Liver (tissue), 8 donors: ENCODE measurements at regions not wholly inside any gene's neighbourhood (a gene's known extent, or its start where the extent isn't known, plus 50 kb on each side); places are given as distances from the start of the nearest gene placed in this dataset.

Experiments used
- DNase-seq: peaks from one replicate; pipeline ENCODE4 v3.0.0-alpha.2; 2017; ENCODE audit warnings: low spot score
- H3K27ac ChIP-seq, 2 donors: one replicate each; pipeline ENCODE4 v1.7.0; 2013; ENCODE audit warnings: inconsistent platforms in 2 of 2, low read length in 2 of 2, control low read depth in 1 of 2, low read depth in 1 of 2, mild to moderate bottlenecking in 1 of 2
- H3K27me3 ChIP-seq, 4 donors: one replicate each; pipeline versions ENCODE4 v1.6.1 to v1.7.0; 2013; ENCODE audit warnings: low read length in 3 of 4, inconsistent platforms in 1 of 4, mild to moderate bottlenecking in 1 of 4, moderate library complexity in 1 of 4; ENCODE audit not compliant: control insufficient read depth in 4 of 4, insufficient read depth in 4 of 4
- H3K36me3 ChIP-seq, 4 donors: one replicate each; pipeline versions ENCODE4 v1.6.1 to v1.7.0; 2013; ENCODE audit warnings: low read length in 3 of 4, mild to moderate bottlenecking in 3 of 4, low read depth in 1 of 4, moderate library complexity in 1 of 4; ENCODE audit not compliant: control insufficient read depth in 4 of 4, insufficient read depth in 3 of 4
- H3K4me1 ChIP-seq, 4 donors: one replicate each; pipeline versions ENCODE4 v1.6.1 to v1.7.0; 2013; ENCODE audit warnings: low read length in 3 of 4, mild to moderate bottlenecking in 3 of 4, moderate library complexity in 1 of 4; ENCODE audit not compliant: control insufficient read depth in 4 of 4, insufficient read depth in 4 of 4
- H3K4me3 ChIP-seq, 3 donors: one replicate each; pipeline versions ENCODE4 v1.6.1 to v1.7.0; 2013; ENCODE audit warnings: low read length in 3 of 3, control low read depth in 1 of 3, low read depth in 1 of 3, mild to moderate bottlenecking in 1 of 3
- H3K9ac ChIP-seq, 2 donors: one replicate each; pipeline ENCODE4 v1.7.0; 2013; ENCODE audit warnings: low read length in 2 of 2, mild to moderate bottlenecking in 2 of 2, moderate library complexity in 2 of 2, control low read depth in 1 of 2, low read depth in 1 of 2
- H3K9me3 ChIP-seq, 4 donors: one replicate each; pipeline versions ENCODE4 v1.6.1 to v1.7.0; 2013; ENCODE audit warnings: low read length in 3 of 4; ENCODE audit not compliant: control insufficient read depth in 4 of 4
- EGR1 ChIP-seq, 2 donors: IDR thresholded peaks; 2 replicates each; pipeline ENCODE4 v1.6.1; 2016 to 2018; ENCODE audit warnings: antibody characterized with exemption in 2 of 2, low read depth in 2 of 2
- FOXA1 ChIP-seq: IDR thresholded peaks from 2 replicates; pipeline ENCODE4 v1.6.1; 2016; ENCODE audit warnings: antibody characterized with exemption
- FOXA2 ChIP-seq: IDR thresholded peaks from 2 replicates; pipeline ENCODE4 v1.6.1; 2016; ENCODE audit warnings: antibody characterized with exemption
- GABPA ChIP-seq, 2 donors: IDR thresholded peaks in 1 of 2; conservative IDR thresholded peaks in 1 of 2; 2 replicates each; pipeline ENCODE4 v1.6.1; 2016; ENCODE audit warnings: antibody characterized with exemption in 2 of 2, mild to moderate bottlenecking in 1 of 2, moderate library complexity in 1 of 2
- HNF4A ChIP-seq, 2 donors: conservative IDR thresholded peaks; 2 replicates each; pipeline ENCODE4 v1.6.1; 2016; ENCODE audit warnings: antibody characterized with exemption in 2 of 2, mild to moderate bottlenecking in 2 of 2
- HNF4G ChIP-seq: IDR thresholded peaks from 2 replicates; pipeline ENCODE4 v1.6.1; 2016; ENCODE audit warnings: antibody characterized with exemption
- JUND ChIP-seq, 2 donors: IDR thresholded peaks; 2 replicates each; pipeline ENCODE4 v1.6.1; 2016; ENCODE audit warnings: antibody characterized with exemption in 2 of 2
- NR2F2 ChIP-seq: IDR thresholded peaks from 2 replicates; pipeline ENCODE4 v1.6.1; 2016; ENCODE audit warnings: antibody characterized with exemption
- RAD21 ChIP-seq, 2 donors: IDR thresholded peaks; 2 replicates each; pipeline ENCODE4 v1.6.1; 2016; ENCODE audit warnings: antibody characterized with exemption in 2 of 2, mild to moderate bottlenecking in 2 of 2
- RXRA ChIP-seq, 2 donors: IDR thresholded peaks; 2 replicates each; pipeline ENCODE4 v1.6.1; 2017 to 2018; ENCODE audit warnings: antibody characterized with exemption in 2 of 2, mild to moderate bottlenecking in 1 of 2
- SP1 ChIP-seq: IDR thresholded peaks from 2 replicates; pipeline ENCODE4 v1.6.1; 2018; ENCODE audit warnings: antibody characterized with exemption, mild to moderate bottlenecking
- TAF1 ChIP-seq: conservative IDR thresholded peaks from 2 replicates; pipeline ENCODE4 v1.6.1; 2016; ENCODE audit warnings: antibody characterized with exemption, mild to moderate bottlenecking
- YY1 ChIP-seq: IDR thresholded peaks from 2 replicates; pipeline ENCODE4 v1.6.1; 2016; ENCODE audit warnings: antibody characterized with exemption, mild to moderate bottlenecking
- WGBS: extraction: QIAGEN DNeasy Blood & Tissue Kit; methylation state at CpG from one replicate; pipeline ENCODE4 v1.1.7; 2013; 5-methylcytosine and 5-hydroxymethylcytosine counted together
- TF ChIP-seq, protein P1 (sequence below): IDR thresholded peaks from 2 replicates; pipeline ENCODE4 v1.6.1; 2016; ENCODE audit warnings: antibody characterized with exemption
- TF ChIP-seq, protein P2 (sequence below): IDR thresholded peaks from 2 replicates; pipeline ENCODE4 v1.6.1; 2016; ENCODE audit warnings: antibody characterized with exemption
- TF ChIP-seq, protein P3 (sequence below): IDR thresholded peaks from 2 replicates; pipeline ENCODE4 v1.6.1; 2016; ENCODE audit warnings: antibody characterized with exemption, mild to moderate bottlenecking
- TF ChIP-seq, protein P4 (sequence below): IDR thresholded peaks from 2 replicates; pipeline ENCODE4 v1.6.1; 2016; ENCODE audit warnings: antibody characterized with exemption
- TF ChIP-seq, protein P5 (sequence below): fragments of 150-350 bp; IDR thresholded peaks from 2 replicates; pipeline ENCODE4 v1.5.1; 2017; ENCODE audit warnings: improper control_type of control experiment, low read depth, low read length; ENCODE audit not compliant: missing input control
- donor health status: healthy.
- donor health status: healthy.
- donor health status: healthy.
- donor health status: healthy.
- donor health status: healthy.

DNA sequence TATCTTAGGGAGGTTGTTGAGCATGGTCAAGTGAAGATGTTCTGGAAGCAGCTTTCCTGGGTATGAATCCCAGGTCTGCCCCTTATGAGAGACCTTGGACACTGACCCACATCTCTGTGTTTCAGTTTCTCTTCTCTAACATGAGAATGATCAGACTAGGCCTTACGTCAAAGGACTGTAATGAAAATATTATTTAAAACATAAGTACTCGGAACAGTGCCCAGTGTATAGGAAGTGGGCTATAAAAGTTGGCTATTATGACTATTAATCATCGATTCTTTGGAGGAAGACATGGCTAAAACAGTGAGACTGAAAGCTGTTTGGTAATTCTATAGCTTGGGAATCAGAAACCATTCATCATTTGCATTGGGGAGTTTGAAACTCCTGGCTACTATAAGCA is 65.3 kb upstream of the MYO10 start:
- Histone ChIP-seq H3K4me1 (no peaks in the 10 kb centered on the region), H3K36me3 (no peaks in the 10 kb centered on the region), H3K9me3 (no peaks in the 10 kb centered on the region), H3K27me3 (no peaks in the 10 kb centered on the region), H3K27ac (no peak overlapping the region), H3K4me3 (no peak overlapping the region), H3K9ac (no peak overlapping the region)
- TF ChIP-seq, protein P1, sequence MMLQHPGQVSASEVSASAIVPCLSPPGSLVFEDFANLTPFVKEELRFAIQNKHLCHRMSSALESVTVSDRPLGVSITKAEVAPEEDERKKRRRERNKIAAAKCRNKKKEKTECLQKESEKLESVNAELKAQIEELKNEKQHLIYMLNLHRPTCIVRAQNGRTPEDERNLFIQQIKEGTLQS = no peak
- TF ChIP-seq, protein P2, sequence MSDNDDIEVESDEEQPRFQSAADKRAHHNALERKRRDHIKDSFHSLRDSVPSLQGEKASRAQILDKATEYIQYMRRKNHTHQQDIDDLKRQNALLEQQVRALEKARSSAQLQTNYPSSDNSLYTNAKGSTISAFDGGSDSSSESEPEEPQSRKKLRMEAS = no peak
- DNase-seq = no peak
- WGBS = 82% methylated on average over 3 of the region's 3 CpGs

DNA sequence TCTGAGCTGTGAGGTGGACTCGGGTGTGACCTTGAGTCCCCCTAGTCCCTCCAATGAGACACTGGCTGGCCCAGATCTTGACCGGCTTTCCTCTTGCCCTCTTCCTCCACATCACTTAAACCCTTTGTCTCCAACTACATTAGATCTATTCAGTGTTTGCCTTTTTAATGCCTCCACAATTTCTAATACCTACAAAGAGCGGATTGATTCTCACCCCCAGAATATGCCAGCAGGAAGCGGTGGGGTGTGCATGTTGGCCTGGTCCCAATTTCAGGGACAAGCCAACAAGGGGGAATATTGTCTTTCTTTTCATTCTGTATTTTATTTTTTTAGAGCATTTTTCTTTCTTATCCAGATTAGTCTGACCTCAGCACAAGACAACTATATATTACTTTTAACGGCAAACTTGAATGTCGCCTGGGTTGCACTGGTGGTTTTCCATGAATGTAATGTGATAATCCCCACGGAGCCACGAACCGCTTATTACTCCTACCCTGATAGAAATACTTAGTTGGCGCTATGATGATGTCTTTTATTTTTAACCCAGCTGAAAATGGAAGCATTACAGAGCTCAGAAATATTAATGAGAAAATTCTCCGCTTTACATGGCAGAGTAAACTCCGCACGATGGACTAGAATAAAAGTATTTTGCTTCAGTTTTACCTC is 68.5 kb upstream of the MYO10 start:
- H3K27me3 ChIP-seq = no peaks in the 10 kb centered on the region
- WGBS = 91% methylated on average over 13 of the region's 13 CpGs
- no peak overlapping the region for H3K4me3 ChIP-seq
- no peak for DNase-seq
- no peaks in the 10 kb centered on the region for H3K36me3 ChIP-seq
- H3K4me1 ChIP-seq = no peaks in the 10 kb centered on the region
- H3K27ac ChIP-seq = no peak overlapping the region
- TF ChIP-seq, protein P3, sequence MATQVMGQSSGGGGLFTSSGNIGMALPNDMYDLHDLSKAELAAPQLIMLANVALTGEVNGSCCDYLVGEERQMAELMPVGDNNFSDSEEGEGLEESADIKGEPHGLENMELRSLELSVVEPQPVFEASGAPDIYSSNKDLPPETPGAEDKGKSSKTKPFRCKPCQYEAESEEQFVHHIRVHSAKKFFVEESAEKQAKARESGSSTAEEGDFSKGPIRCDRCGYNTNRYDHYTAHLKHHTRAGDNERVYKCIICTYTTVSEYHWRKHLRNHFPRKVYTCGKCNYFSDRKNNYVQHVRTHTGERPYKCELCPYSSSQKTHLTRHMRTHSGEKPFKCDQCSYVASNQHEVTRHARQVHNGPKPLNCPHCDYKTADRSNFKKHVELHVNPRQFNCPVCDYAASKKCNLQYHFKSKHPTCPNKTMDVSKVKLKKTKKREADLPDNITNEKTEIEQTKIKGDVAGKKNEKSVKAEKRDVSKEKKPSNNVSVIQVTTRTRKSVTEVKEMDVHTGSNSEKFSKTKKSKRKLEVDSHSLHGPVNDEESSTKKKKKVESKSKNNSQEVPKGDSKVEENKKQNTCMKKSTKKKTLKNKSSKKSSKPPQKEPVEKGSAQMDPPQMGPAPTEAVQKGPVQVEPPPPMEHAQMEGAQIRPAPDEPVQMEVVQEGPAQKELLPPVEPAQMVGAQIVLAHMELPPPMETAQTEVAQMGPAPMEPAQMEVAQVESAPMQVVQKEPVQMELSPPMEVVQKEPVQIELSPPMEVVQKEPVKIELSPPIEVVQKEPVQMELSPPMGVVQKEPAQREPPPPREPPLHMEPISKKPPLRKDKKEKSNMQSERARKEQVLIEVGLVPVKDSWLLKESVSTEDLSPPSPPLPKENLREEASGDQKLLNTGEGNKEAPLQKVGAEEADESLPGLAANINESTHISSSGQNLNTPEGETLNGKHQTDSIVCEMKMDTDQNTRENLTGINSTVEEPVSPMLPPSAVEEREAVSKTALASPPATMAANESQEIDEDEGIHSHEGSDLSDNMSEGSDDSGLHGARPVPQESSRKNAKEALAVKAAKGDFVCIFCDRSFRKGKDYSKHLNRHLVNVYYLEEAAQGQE = no peak
- no peak for TF ChIP-seq FOXA2
- TF ChIP-seq TAF1 = no peak
- TF ChIP-seq NR2F2 = no peak
- no peak for TF ChIP-seq GABPA (IDR thresholded peaks at IDR 0.05 in 1 of 2, conservative IDR thresholded peaks at IDR 0.05 in 1 of 2)
- TF ChIP-seq HNF4G = no peak
- no peak for TF ChIP-seq HNF4A (conservative IDR thresholded peaks at IDR 0.05)
- TF ChIP-seq, protein P1 = no peak
- TF ChIP-seq, protein P2 = no peak
- TF ChIP-seq, protein P4, sequence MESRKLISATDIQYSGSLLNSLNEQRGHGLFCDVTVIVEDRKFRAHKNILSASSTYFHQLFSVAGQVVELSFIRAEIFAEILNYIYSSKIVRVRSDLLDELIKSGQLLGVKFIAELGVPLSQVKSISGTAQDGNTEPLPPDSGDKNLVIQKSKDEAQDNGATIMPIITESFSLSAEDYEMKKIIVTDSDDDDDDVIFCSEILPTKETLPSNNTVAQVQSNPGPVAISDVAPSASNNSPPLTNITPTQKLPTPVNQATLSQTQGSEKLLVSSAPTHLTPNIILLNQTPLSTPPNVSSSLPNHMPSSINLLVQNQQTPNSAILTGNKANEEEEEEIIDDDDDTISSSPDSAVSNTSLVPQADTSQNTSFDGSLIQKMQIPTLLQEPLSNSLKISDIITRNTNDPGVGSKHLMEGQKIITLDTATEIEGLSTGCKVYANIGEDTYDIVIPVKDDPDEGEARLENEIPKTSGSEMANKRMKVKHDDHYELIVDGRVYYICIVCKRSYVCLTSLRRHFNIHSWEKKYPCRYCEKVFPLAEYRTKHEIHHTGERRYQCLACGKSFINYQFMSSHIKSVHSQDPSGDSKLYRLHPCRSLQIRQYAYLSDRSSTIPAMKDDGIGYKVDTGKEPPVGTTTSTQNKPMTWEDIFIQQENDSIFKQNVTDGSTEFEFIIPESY = no peak
- TF ChIP-seq SP1 = no peak
- TF ChIP-seq YY1 = no peak
- no peak for TF ChIP-seq RAD21 (IDR thresholded peaks at IDR 0.05)
- no peak for TF ChIP-seq FOXA1
- TF ChIP-seq RXRA (IDR thresholded peaks at IDR 0.05) = no peak
- TF ChIP-seq, protein P5, sequence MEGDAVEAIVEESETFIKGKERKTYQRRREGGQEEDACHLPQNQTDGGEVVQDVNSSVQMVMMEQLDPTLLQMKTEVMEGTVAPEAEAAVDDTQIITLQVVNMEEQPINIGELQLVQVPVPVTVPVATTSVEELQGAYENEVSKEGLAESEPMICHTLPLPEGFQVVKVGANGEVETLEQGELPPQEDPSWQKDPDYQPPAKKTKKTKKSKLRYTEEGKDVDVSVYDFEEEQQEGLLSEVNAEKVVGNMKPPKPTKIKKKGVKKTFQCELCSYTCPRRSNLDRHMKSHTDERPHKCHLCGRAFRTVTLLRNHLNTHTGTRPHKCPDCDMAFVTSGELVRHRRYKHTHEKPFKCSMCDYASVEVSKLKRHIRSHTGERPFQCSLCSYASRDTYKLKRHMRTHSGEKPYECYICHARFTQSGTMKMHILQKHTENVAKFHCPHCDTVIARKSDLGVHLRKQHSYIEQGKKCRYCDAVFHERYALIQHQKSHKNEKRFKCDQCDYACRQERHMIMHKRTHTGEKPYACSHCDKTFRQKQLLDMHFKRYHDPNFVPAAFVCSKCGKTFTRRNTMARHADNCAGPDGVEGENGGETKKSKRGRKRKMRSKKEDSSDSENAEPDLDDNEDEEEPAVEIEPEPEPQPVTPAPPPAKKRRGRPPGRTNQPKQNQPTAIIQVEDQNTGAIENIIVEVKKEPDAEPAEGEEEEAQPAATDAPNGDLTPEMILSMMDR = no peak
- no peak for TF ChIP-seq EGR1 (IDR thresholded peaks at IDR 0.05; ENCODE audit: low read depth in 2 of 2)
- TF ChIP-seq JUND (IDR thresholded peaks at IDR 0.05) = no peak
- no peak overlapping the region for H3K9ac ChIP-seq
- H3K9me3 ChIP-seq = no peaks in the 10 kb centered on the region
